LNCaP clone FGC (cell line): ENCODE measurements at regions not wholly inside any gene's neighbourhood (a gene's known extent, or its start where the extent isn't known, plus 50 kb on each side); places are given as distances from the start of the nearest gene placed in this dataset.

Experiments used
- DNase-seq: peaks from one replicate; pipeline ENCODE4 v3.0.0-alpha.2; 2011; ENCODE audit warnings: low read depth
- H3K4me3 ChIP-seq: 2 replicates; pipeline ENCODE4 v1.5.1; 2011; ENCODE audit warnings: mild to moderate bottlenecking, low read depth, low read length, control low read depth
- TF ChIP-seq, protein P1 (sequence below): IDR thresholded peaks from 2 replicates; pipeline ENCODE4 v1.5.1; 2012; ENCODE audit warnings: mild to moderate bottlenecking; ENCODE audit not compliant: control insufficient read depth, insufficient read depth; ENCODE audit errors: extremely low read depth

DNA sequence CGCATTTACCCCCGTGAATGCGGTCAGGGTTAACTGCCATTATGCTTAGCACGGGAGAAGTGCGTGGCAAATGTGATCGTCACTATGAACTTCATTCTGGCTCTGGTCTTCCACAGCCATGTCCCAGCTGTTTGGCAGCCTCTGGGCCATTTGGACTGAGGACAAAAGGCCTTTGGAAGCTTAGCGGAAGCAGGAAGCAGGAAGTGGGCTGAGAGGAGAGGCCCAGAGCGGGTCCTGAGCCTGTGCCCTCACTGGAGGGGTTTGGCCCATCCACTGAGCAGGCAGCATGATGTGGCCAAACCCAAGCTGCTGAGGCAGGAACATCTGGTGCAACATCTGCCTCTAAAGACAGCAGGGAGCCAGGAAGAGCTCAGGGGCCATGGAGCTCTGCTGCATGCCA, 345.9 kb downstream of the C16orf95 start:
- H3K4me3 ChIP-seq = no peak overlapping the region
- DNase-seq = no peak
- TF ChIP-seq, protein P1, sequence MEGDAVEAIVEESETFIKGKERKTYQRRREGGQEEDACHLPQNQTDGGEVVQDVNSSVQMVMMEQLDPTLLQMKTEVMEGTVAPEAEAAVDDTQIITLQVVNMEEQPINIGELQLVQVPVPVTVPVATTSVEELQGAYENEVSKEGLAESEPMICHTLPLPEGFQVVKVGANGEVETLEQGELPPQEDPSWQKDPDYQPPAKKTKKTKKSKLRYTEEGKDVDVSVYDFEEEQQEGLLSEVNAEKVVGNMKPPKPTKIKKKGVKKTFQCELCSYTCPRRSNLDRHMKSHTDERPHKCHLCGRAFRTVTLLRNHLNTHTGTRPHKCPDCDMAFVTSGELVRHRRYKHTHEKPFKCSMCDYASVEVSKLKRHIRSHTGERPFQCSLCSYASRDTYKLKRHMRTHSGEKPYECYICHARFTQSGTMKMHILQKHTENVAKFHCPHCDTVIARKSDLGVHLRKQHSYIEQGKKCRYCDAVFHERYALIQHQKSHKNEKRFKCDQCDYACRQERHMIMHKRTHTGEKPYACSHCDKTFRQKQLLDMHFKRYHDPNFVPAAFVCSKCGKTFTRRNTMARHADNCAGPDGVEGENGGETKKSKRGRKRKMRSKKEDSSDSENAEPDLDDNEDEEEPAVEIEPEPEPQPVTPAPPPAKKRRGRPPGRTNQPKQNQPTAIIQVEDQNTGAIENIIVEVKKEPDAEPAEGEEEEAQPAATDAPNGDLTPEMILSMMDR = no peak

DNA sequence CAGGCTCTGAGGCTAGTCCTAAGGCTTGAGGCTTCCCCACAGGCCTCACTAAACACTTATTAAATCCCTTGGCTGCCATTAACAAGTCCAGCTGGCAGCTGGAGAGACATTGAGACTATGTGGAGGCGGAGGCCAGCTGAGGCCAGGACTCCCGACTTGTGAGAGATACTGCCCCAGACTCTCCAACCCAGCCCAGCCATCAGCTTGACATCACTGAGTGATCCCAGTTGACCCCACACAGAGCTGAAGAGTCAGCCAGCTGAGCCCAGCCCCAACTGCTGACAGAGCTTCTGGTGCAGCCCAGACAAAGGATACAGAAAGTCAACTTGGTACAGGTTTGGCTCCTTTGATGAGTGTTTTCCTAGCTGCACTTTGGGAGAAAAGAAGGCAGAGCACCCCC, 343.1 kb downstream of the C16orf95 start:
- H3K4me3 ChIP-seq = no peak overlapping the region
- DNase-seq = no peak
- TF ChIP-seq, protein P1 = no peak

DNA sequence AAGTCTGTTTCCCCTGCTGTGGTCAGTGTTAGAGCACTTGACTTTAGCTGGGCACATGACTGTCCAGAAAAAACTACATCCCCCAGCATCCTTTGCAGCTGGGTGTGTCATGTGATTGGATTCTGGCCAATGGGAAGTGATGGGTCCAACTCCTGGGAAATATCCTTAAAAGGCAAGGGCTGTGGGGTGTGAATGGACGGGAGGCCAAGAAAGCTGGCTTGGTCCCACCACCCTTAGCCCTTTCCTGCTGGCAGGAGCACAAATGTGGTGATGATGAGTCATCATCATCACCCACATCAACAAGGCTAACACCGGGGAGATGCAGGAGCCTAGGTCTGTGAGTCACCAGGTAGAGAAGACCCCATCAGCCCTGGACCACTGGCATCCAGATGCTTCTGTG, 341.7 kb downstream of the C16orf95 start:
- TF ChIP-seq, protein P1 = no peak
- DNase-seq = peak; percentile 10
- no peak overlapping the region for H3K4me3 ChIP-seq

DNA sequence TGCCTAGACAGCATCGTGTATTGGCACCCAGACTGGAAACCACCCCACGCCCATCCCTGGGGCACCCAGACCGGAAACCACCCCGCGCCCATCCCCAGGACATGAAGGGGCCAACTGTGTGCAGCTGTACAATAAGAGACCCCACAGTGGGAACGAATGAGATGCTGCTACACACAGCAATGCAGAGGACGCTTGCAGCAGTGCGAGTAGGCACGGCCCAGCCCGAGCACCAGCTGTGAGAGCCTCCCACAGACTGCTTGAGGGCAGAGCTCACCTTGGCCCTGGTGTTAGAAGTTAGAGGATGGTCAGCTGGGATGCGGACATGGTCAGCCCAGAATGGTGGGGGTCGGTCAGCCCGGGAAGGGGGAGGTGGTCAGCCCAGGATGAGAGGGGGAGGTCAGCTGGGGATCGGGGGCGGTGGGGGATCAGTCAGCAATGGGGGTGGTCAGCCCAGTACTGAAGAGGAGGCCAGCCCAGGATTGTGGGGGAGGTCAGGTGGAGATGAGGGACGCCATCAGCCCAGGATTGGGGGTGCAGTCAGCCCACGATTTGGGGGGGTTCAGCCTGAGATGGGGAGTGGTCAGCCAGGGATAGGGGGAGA, 340.0 kb downstream of the C16orf95 start:
- no peak for DNase-seq
- TF ChIP-seq, protein P1 = no peak
- H3K4me3 ChIP-seq = no peak overlapping the region

DNA sequence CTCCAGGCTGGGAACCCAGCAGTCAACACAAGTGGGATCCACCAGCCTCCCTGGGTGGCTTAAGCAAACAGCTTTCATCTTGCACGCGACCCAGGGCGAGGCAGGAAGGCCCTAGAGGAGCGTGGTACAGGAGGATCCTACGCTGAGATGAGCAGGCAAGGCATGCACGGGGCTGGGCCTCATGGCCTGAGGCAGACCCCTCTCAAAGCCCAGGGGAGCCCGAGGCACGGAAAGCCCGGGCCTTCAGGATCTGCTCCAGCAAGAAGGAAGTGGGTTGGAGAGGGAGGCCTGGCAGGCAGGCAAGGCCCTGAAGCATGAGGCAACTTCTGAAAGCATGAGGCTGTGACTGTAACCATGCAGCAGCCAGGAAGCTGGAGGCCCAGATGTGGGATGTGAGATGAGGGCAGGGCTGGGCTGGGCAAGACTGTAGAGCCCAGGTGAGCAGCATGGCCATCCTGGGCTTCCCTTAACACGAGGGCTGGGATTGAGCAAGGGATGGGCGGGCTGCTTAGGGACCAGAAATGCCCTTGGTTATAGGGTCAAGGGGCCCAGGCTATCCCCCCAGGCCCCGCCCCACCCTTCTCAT, 338.7 kb downstream of the C16orf95 start:
- H3K4me3 ChIP-seq = no peak overlapping the region
- no peak for DNase-seq
- TF ChIP-seq, protein P1 = no peak

DNA sequence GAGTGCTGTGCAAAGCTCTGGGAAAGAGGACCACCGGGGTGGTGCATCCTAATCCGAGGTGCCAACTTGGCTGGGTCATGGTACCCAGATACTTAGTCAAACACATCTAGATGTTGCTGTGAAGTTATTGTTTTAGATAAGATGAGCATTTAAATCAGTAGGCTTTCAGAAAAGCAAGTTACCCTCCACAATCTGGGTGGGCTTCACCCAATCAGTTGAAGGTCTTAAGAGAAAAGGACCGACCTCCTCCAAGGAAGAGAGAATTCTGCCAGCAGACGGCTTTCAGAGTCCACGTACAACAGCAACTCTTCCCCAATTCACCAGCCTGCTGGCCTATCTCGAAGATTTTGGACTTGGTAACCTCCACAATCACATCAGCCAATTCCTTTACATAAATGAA, 338.1 kb downstream of the C16orf95 start:
- no peak for DNase-seq
- TF ChIP-seq, protein P1 = no peak
- no peak overlapping the region for H3K4me3 ChIP-seq

DNA sequence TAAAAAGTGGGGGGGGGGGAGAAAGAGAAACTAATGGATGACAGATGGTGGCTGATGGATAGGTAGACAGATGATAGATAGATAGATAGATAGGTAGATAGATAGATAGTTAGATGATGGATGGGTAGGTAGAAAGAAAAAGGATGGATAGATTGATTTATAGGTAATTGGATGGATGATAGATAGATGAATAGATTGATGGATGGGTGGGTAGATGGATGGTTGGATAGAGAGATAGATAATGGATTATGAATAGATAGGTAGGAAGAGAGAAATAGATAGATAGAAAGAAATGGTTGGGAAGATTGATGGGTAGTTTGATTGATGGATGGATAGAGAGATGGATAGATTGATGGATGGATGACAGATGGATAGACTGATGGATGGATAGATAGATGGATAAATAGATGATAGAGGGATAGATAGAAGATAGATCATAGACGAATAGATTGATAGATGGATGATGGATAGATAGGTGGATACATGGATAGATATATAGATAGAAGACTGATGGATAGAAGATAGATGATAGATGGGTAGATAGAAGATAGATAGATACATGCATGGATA, 337.1 kb downstream of the C16orf95 start:
- H3K4me3 ChIP-seq = no peak overlapping the region
- TF ChIP-seq, protein P1 = no peak
- DNase-seq = no peak
